ENCODE measurements at regions not wholly inside any gene's neighbourhood (a gene's known extent, or its start where the extent isn't known, plus 50 kb on each side); places are given as distances from the start of the nearest gene placed in this dataset.

DNA sequence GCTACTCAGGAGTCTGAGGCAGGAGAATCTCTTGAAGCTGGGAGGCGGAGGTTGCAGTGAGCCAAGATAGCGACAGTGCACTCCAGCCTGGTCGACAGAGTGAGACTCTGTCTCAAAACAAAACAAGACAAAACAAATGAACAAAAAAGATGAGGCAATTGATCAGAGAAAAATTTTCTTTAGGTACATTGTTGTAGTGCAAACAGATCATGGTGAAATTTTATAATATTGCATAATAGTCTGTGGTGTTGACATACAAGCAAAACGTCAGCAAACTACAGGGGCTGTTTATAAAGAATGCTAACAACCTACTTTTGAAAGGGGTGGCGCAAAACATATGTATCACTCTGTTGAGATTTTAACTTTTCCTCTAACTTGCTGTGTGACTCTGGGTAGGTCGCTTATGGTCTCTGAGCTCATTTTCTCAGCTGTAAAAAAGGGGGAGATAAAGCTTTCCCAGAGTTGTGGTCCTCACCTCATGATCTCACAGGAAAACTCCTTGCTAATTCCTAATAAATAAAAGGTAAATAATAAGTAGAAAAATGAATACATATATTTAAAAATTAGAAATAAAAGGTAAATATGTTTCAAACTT is 64.8 kb upstream of the NUP160 start:
- intact Hi-C loops (cut with micrococcal nuclease) = no loop called here
- H3K36me3 Mint-ChIP-seq (ENCODE audit: low read depth) = no peaks in the 10 kb centered on the region
- no peaks in the 10 kb centered on the region for H3K27me3 Mint-ChIP-seq (ENCODE audit: insufficient read depth)
- no peak for DNase-seq (ENCODE audit: low spot score)
- H3K4me3 Mint-ChIP-seq = no peak overlapping the region
- H3K4me1 Mint-ChIP-seq (ENCODE audit: low read depth) = peaks cover 12% of the 10 kb centered on the region
- no peaks in the 10 kb centered on the region for H3K9me3 Mint-ChIP-seq
- H3K27ac Mint-ChIP-seq = no peak overlapping the region

DNA sequence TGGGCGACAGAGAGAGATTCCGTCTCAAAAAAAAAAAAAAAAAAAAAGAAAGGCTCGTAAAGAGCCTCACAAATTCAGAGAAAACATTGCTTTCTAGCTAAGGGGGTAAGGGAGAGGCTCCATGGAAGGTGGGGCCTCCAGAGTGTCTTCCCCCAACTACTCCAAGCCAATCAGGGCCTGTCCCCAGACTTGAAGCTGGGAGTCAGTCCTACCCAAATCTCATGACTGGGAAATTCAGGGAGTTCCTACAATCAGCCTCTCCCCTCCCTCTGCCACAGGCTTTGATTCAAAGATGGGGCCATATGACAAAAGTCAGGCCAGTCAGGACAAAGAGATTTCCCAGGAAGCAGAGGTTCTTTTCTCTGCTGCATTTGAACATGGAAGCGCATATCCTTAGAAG is 63.0 kb upstream of the NUP160 start:
- H3K36me3 Mint-ChIP-seq (ENCODE audit: low read depth) = no peaks in the 10 kb centered on the region
- no peaks in the 10 kb centered on the region for H3K9me3 Mint-ChIP-seq
- intact Hi-C loops (cut with micrococcal nuclease) = no loop called here
- H3K27ac Mint-ChIP-seq = no peak overlapping the region
- DNase-seq (ENCODE audit: low spot score) = no peak
- H3K4me1 Mint-ChIP-seq (ENCODE audit: low read depth) = peaks cover 11% of the 10 kb centered on the region
- H3K4me3 Mint-ChIP-seq = no peak overlapping the region
- peaks cover 5% of the 10 kb centered on the region for H3K27me3 Mint-ChIP-seq (ENCODE audit: insufficient read depth)

DNA sequence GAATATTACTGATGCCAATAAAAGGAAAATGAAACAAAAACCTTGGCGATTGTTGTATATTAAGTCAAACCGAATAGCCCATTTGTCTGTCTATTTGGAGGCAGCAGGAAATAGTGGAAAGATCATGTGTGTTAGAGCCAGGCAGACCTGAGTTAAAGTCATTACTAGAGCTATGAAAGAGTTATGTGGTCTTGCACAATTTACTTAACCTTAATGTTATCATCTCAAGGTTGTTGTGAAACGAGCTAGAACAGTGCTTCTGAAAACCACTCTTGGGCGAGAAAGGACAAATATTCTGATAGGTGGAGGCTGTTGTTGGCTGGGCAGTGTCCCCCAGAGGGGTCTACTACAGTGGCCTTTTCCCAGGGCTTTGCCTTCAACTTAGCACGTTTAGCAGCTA is 60.0 kb upstream of the NUP160 start:
- intact Hi-C loops (cut with micrococcal nuclease) = no loop called here
- no peaks in the 10 kb centered on the region for H3K36me3 Mint-ChIP-seq (ENCODE audit: low read depth)
- H3K27ac Mint-ChIP-seq = no peak overlapping the region
- DNase-seq (ENCODE audit: low spot score) = no peak
- no peak overlapping the region for H3K4me3 Mint-ChIP-seq
- H3K27me3 Mint-ChIP-seq (ENCODE audit: insufficient read depth) = peaks cover 5% of the 10 kb centered on the region
- no peaks in the 10 kb centered on the region for H3K9me3 Mint-ChIP-seq
- H3K4me1 Mint-ChIP-seq (ENCODE audit: low read depth) = peaks cover 5% of the 10 kb centered on the region

DNA sequence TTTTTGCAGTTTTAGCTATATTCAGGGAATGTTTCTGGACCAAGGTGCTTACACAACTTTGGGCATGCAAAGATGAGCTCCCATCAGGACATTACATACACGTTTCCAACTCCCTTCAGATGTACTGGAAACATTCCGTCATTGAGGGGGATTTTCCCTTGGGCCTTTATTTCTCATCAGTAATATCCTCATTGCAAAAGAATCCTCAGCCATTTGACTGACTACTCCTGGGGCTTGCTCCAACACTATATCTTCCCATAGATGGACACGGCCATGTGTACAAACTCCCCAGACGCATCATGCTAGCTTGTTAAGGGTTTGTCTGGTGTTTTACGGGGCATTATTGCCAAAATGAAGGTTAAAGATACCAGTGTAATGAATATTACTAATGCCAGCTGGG is 59.3 kb upstream of the NUP160 start:
- peaks cover 5% of the 10 kb centered on the region for H3K27me3 Mint-ChIP-seq (ENCODE audit: insufficient read depth)
- intact Hi-C loops (cut with micrococcal nuclease) = no loop called here
- no peaks in the 10 kb centered on the region for H3K9me3 Mint-ChIP-seq
- H3K4me1 Mint-ChIP-seq (ENCODE audit: low read depth) = peaks cover 5% of the 10 kb centered on the region
- no peak for DNase-seq (ENCODE audit: low spot score)
- no peak overlapping the region for H3K27ac Mint-ChIP-seq
- H3K36me3 Mint-ChIP-seq (ENCODE audit: low read depth) = no peaks in the 10 kb centered on the region
- H3K4me3 Mint-ChIP-seq = no peak overlapping the region

DNA sequence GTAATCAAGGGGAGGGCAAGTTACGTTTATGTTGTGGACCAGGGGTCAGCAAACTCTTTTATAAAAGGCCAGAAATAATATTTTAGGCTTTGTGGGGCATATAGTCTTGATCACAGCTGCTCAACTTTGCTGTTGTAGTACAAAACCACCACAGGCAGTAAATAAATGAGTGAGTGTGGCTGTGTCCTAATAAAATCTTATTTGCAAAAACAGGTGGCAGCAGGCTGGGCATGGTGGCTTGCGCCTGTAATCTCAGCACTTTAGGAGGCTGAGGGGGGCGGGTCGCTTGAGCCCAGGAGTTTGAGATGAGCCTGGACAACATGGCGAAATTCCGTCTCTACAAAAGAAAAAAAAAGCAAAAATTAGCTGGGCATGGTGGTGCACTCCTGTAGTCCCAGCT is 57.9 kb upstream of the NUP160 start:
- Mint-ChIP-seq H3K27me3 (ENCODE audit: insufficient read depth) (peaks cover 5% of the 10 kb centered on the region), H3K4me1 (ENCODE audit: low read depth) (peaks cover 5% of the 10 kb centered on the region), H3K36me3 (ENCODE audit: low read depth) (no peaks in the 10 kb centered on the region), H3K27ac (no peak overlapping the region), H3K9me3 (no peaks in the 10 kb centered on the region), H3K4me3 (no peak overlapping the region)
- intact Hi-C loops (cut with micrococcal nuclease) = no loop called here
- no peak for DNase-seq (ENCODE audit: low spot score)

DNA sequence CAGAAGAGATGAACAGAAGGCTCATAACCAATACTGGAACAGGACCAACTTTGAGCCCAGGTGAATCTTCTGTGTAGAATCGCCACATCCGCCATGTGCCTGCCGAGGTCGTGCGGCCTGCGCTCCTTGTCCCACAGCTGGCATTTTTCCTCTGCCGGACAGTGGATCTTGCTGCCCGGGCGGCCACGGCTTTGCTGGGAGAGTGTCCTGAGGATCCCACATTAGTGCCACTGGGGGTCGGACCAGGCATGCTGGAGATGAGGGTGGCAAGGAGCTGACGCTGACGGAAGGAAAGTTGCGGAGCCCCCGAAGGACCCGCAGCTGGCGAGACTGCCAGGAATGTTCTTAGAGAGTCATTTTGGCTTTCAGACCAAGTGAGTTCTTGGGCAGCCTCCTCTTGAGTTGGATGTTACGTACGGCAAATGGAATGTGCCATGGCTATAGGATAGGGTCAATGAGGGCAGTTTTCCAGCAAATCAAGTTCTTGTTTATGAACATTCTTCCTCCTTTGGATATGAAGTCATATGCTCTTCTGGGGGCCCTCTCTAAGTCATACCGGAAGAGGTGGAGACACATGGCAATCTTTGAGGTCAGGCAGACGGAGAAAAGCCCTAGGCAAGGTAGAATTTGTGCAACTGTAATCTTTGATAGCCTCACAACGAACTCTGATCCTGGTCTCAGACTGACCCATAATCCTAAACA is 57.4 kb upstream of the NUP160 start:
- Mint-ChIP-seq H3K9me3 (no peaks in the 10 kb centered on the region), H3K36me3 (ENCODE audit: low read depth) (no peaks in the 10 kb centered on the region), H3K27me3 (ENCODE audit: insufficient read depth) (peaks cover 5% of the 10 kb centered on the region), H3K27ac (no peak overlapping the region), H3K4me3 (no peak overlapping the region), H3K4me1 (ENCODE audit: low read depth) (peaks cover 5% of the 10 kb centered on the region)
- no peak for DNase-seq (ENCODE audit: low spot score)
- intact Hi-C loops (cut with micrococcal nuclease) = no loop called here

DNA sequence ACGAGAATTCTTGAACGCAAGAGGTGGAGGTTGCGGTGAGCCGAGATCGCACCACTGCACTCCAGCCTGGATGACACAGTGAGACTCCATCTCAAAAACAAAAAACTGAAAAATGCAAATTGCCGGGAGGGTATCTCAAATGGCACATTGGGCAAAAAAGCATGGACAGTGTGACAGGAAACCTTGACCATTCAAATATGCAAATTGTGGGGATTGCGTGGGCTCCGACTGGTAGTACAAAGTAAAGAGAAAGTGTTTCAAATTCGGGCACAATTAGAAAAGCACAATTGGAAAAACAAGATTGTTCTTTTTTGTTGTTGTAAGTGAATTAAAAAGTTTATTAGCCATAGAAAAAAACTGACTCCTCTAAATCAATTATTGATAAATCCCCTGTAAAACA is 56.7 kb upstream of the NUP160 start:
- no peaks in the 10 kb centered on the region for H3K36me3 Mint-ChIP-seq (ENCODE audit: low read depth)

DNA sequence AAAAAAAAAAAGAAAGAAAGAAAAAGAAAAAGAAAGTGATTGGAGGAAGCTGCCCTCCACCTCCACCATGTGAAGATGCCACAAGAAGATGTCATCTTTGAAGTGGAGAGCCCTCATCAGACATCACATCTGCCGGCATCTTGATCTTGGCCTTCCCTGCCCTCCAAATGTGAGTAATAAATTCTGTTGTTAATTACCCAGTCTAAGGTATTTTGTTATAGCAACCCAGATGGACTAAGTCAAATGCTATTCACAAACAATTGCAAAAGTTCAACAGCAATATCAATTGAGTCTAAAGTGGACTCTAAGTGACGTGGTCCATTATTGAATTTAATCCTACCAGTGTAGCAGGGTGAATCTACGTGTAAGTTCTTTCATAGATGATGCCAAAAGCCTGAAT is 55.9 kb upstream of the NUP160 start:
- Mint-ChIP-seq H3K9me3 (no peaks in the 10 kb centered on the region), H3K36me3 (ENCODE audit: low read depth) (no peaks in the 10 kb centered on the region), H3K4me1 (ENCODE audit: low read depth) (peaks cover 11% of the 10 kb centered on the region), H3K27me3 (ENCODE audit: insufficient read depth) (peaks cover 5% of the 10 kb centered on the region), H3K4me3 (no peak overlapping the region), H3K27ac (no peak overlapping the region)
- intact Hi-C loops (cut with micrococcal nuclease) = no loop called here
- no peak for DNase-seq (ENCODE audit: low spot score)

More for the DNA sequence above, 56.7 kb upstream of the NUP160 start:
- DNase-seq (ENCODE audit: low spot score) = no peak
- Mint-ChIP-seq H3K4me1 (ENCODE audit: low read depth) (peaks cover 11% of the 10 kb centered on the region), H3K27me3 (ENCODE audit: insufficient read depth) (peaks cover 5% of the 10 kb centered on the region), H3K27ac (no peak overlapping the region), H3K4me3 (no peak overlapping the region), H3K9me3 (no peaks in the 10 kb centered on the region)
- intact Hi-C loops (cut with micrococcal nuclease) = no loop called here

DNA sequence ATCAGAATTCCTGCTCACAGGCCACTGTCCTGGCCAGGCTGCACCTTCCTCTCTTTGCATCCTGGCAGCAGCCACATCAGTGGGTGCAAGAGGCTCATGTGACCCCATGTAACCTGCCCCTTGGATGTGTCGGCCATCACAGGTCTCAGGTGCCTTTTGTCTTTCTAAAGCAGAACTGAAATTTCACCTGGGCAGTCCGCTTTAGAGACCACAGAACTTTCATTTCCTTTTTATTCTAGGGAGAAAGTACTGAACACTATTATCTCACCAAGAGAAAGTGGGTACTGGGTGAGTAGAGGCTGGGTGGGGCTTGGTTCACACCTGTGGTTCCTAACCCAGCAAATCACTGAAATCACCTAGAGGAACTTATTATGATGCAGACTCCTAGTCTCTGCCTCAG is 51.7 kb upstream of the NUP160 start:
- Mint-ChIP-seq H3K36me3 (ENCODE audit: low read depth) (no peaks in the 10 kb centered on the region), H3K27ac (no peak overlapping the region), H3K4me1 (ENCODE audit: low read depth) (peaks cover 7% of the 10 kb centered on the region), H3K9me3 (no peaks in the 10 kb centered on the region), H3K4me3 (no peak overlapping the region), H3K27me3 (ENCODE audit: insufficient read depth) (peaks cover 6% of the 10 kb centered on the region)
- DNase-seq (ENCODE audit: low spot score) = no peak
- intact Hi-C loops (cut with micrococcal nuclease) = no loop called here
